HCT116 (cell line): ENCODE measurements at regions not wholly inside any gene's neighbourhood (a gene's known extent, or its start where the extent isn't known, plus 50 kb on each side); places are given as distances from the start of the nearest gene placed in this dataset.

Experiments
- ATAC-seq: fragments of 200-7000 bp; cut with Tn5 transposase; 2 replicates; pipeline ENCODE4 v1.9.1; 2020; ENCODE audit warnings: mild to moderate bottlenecking, moderate library complexity
- BruUV-seq: library from RNA; stranded (reverse); fragments of 400-500 nt; replicated peaks from 2 replicates; lab custom pipeline; 2021; lab: Mats Ljungman, UMichigan
- CTCF ChIA-PET: fragments of 300-600 bp; sonication (Branson Sonifier 250); formaldehyde crosslinking; loops from one replicate; lab custom pipeline; 2021; ENCODE audit warnings: antibody characterized with exemption; lab: Charles Lee
- POLR2A ChIA-PET: fragments of 300-600, 350-600 bp; sonication (Branson Sonifier 250); formaldehyde crosslinking; loops from one replicate; lab custom pipeline; 2021; ENCODE audit warnings: antibody characterized with exemption; lab: Charles Lee
- RAD21 ChIA-PET, 2 experiments: fragments of 300-600 bp; sonication (Branson Sonifier 250); formaldehyde crosslinking; loops; one replicate each; lab custom pipeline; 2023; ENCODE audit warnings: low total read pairs in 2 of 2; ENCODE audit not compliant: uncharacterized antibody in 2 of 2, unreplicated experiment in 2 of 2, low non-redundant PET in 1 of 2; lab: Charles Lee
- DNase-seq: peaks from one replicate; pipeline ENCODE4 v3.0.0-alpha.2; 2010; ENCODE audit warnings: low read depth, low spot score
- H2AFZ ChIP-seq: fragments of 200-600 bp; shearing (Covaris generic), sonication (generic); 2 replicates; pipeline ENCODE4 v1.6.1; 2017; ENCODE audit warnings: low read depth, mixed run types, mixed read lengths, antibody characterized with exemption, low read length; ENCODE audit not compliant: poor library complexity, severe bottlenecking
- H3K27ac ChIP-seq: 2 replicates; pipeline ENCODE4 v1.5.1; 2012; ENCODE audit warnings: low read depth, low read length
- H3K27me3 ChIP-seq: fragments of 200-600 bp; sonication (generic); 2 replicates; pipeline ENCODE4 v1.6.1; 2016; ENCODE audit warnings: mixed run types, low read length, mixed read lengths; ENCODE audit not compliant: insufficient read depth
- H3K36me3 ChIP-seq, 2 experiments: fragments of 200-500 bp in 1 of 2; fragments of 200-600 bp in 1 of 2; sonication (Bioruptor generic) in 1 of 2; sonication (generic) in 1 of 2; 2 replicates each; pipeline versions ENCODE4 v1.5.1 to v1.6.1; 2014 to 2016; ENCODE audit warnings: low read length in 2 of 2, inconsistent platforms in 1 of 2, mixed read lengths in 1 of 2, mixed run types in 1 of 2; ENCODE audit not compliant: insufficient read depth in 2 of 2, control insufficient read depth in 1 of 2
- H3K4me1 ChIP-seq, 2 experiments: fragments of 200-600 bp in 1 of 2; sonication (generic) in 1 of 2; 2 replicates each; pipeline versions ENCODE4 v1.5.1 to v1.6.1; 2012 to 2017; ENCODE audit warnings: low read length in 2 of 2, inconsistent platforms in 1 of 2, mild to moderate bottlenecking in 1 of 2, mixed read lengths in 1 of 2, mixed run types in 1 of 2, moderate library complexity in 1 of 2; ENCODE audit not compliant: insufficient read depth in 2 of 2, control insufficient read depth in 1 of 2
- H3K4me2 ChIP-seq: fragments of 200-600 bp; sonication (generic); 2 replicates; pipeline ENCODE4 v1.6.1; 2017; ENCODE audit warnings: mixed run types, low read length, mixed read lengths
- H3K4me3 ChIP-seq, 2 experiments: fragments of 200-600 bp in 1 of 2; sonication (generic) in 1 of 2; replicated peaks in 1 of 2; 2 replicates each; pipeline ENCODE4 v1.5.1; 2011 to 2016; ENCODE audit warnings: low read length in 2 of 2, control low read depth in 1 of 2, low read depth in 1 of 2, mild to moderate bottlenecking in 1 of 2, mixed read lengths in 1 of 2, mixed run types in 1 of 2
- H3K79me2 ChIP-seq: fragments of 200-600 bp; sonication (generic); 2 replicates; pipeline ENCODE4 v1.6.1; 2017; ENCODE audit warnings: mild to moderate bottlenecking, mixed run types, low read length, moderate library complexity, mixed read lengths; ENCODE audit not compliant: insufficient read depth
- H3K9ac ChIP-seq: fragments of 200-600 bp; sonication (generic); 2 replicates; pipeline ENCODE4 v1.6.1; 2016; ENCODE audit warnings: low read length, mixed read lengths
- H3K9me2 ChIP-seq: fragments of 200-600 bp; sonication (generic), shearing (Covaris generic); 2 replicates; pipeline ENCODE4 v1.6.1; 2017; ENCODE audit warnings: mixed run types, mild to moderate bottlenecking, moderate library complexity; ENCODE audit not compliant: insufficient read depth
- H3K9me3 ChIP-seq, 2 experiments: fragments of 200-500 bp in 1 of 2; fragments of 200-600 bp in 1 of 2; sonication (Bioruptor generic) in 1 of 2; sonication (generic) in 1 of 2; 2 replicates each; pipeline ENCODE4 v1.6.1; 2014 to 2017; ENCODE audit warnings: low read length in 2 of 2, mixed read lengths in 2 of 2, inconsistent platforms in 1 of 2, low read depth in 1 of 2, mild to moderate bottlenecking in 1 of 2, mixed run types in 1 of 2, moderate library complexity in 1 of 2; ENCODE audit not compliant: control insufficient read depth in 1 of 2, insufficient read depth in 1 of 2
- H4K20me1 ChIP-seq: fragments of 200-600 bp; sonication (generic), shearing (Covaris generic); 2 replicates; pipeline ENCODE4 v1.6.1; 2017; ENCODE audit warnings: mixed run types, mild to moderate bottlenecking, moderate library complexity; ENCODE audit not compliant: insufficient read depth
- ATF3 ChIP-seq: IDR thresholded peaks from 2 replicates; pipeline ENCODE4 v1.6.1; 2012
- CEBPB ChIP-seq: IDR thresholded peaks from 2 replicates; pipeline ENCODE4 v1.6.1; 2012; ENCODE audit warnings: low read depth
- CTCF ChIP-seq, 3 experiments: fragments of 200-600 bp in 1 of 3; sonication (generic) in 1 of 3; IDR thresholded peaks in 2 of 3; conservative IDR thresholded peaks in 1 of 3; 2 replicates each; pipeline ENCODE4 v1.5.1; 2012 to 2017; ENCODE audit warnings: low read depth in 2 of 3, low read length in 2 of 3, antibody characterized with exemption in 1 of 3, borderline replicate concordance in 1 of 3, control low read depth in 1 of 3, mild to moderate bottlenecking in 1 of 3, mixed read lengths in 1 of 3, mixed run types in 1 of 3, moderate library complexity in 1 of 3; ENCODE audit not compliant: insufficient read depth in 1 of 3
- EGR1 ChIP-seq: IDR thresholded peaks from 2 replicates; pipeline ENCODE4 v1.6.1; 2012; ENCODE audit warnings: low read depth
- ELF1 ChIP-seq: IDR thresholded peaks from 2 replicates; pipeline ENCODE4 v1.6.1; 2012; ENCODE audit warnings: low read depth, borderline replicate concordance
- EZH2 ChIP-seq: fragments of 200-600 bp; sonication (generic); IDR thresholded peaks from 2 replicates; pipeline ENCODE4 v1.6.1; 2017; ENCODE audit warnings: antibody characterized with exemption, mixed run types
- EZH2phosphoT487 ChIP-seq: fragments of 200-600 bp; IDR thresholded peaks from 2 replicates; pipeline ENCODE4 v1.6.1; 2018; ENCODE audit warnings: antibody characterized with exemption, borderline replicate concordance
- FOSL1 ChIP-seq: IDR thresholded peaks from 2 replicates; pipeline ENCODE4 v1.6.1; 2012; ENCODE audit warnings: low read depth
- JUND ChIP-seq: IDR thresholded peaks from 2 replicates; pipeline ENCODE4 v1.6.1; 2012
- MAX ChIP-seq: IDR thresholded peaks from 2 replicates; pipeline ENCODE4 v1.6.1; 2012
- POLR2AphosphoS5 ChIP-seq: IDR thresholded peaks from 2 replicates; pipeline ENCODE4 v1.6.1; 2011; ENCODE audit warnings: mild to moderate bottlenecking, low read depth, low read length, moderate library complexity
- RAD21 ChIP-seq: IDR thresholded peaks from 2 replicates; pipeline ENCODE4 v1.6.1; 2012; ENCODE audit warnings: low read depth, mild to moderate bottlenecking
- SIN3A ChIP-seq: IDR thresholded peaks from 2 replicates; pipeline ENCODE4 v1.6.1; 2012; ENCODE audit warnings: low read depth
- SP1 ChIP-seq: IDR thresholded peaks from 2 replicates; pipeline ENCODE4 v1.6.1; 2012; ENCODE audit warnings: low read depth
- SRF ChIP-seq: IDR thresholded peaks from 2 replicates; pipeline ENCODE4 v1.6.1; 2012; ENCODE audit warnings: low read depth
- ZBTB33 ChIP-seq: IDR thresholded peaks from 2 replicates; pipeline ENCODE4 v1.6.1; 2011; ENCODE audit warnings: mild to moderate bottlenecking, low read length, moderate library complexity; ENCODE audit not compliant: insufficient replicate concordance; ENCODE audit errors: extremely low read depth
- ZNF274 ChIP-seq: fragments of 200-500 bp; sonication (Bioruptor generic); IDR thresholded peaks from 2 replicates; pipeline ENCODE4 v1.6.1; 2014; ENCODE audit warnings: mild to moderate bottlenecking, low read depth, low read length, inconsistent platforms
- intact Hi-C: fragments of 100-400 bp; cut with micrococcal nuclease; formaldehyde crosslinking; loops from 2 replicates; pipeline ENCODE4 v1.10.0; 2022

GRCh38 chr3:144966560-144966959 is 994.9 kb downstream of the DIPK2A start:
- RAD21 ChIA-PET = no interaction called here
- Histone ChIP-seq H3K27me3 (no peaks in the 10 kb centered on the region), H2AFZ (no peak overlapping the region), H3K79me2 (no peaks in the 10 kb centered on the region), H3K4me1 (no peaks in the 10 kb centered on the region), H3K4me3 (no peak overlapping the region), H3K9me2 (no peaks in the 10 kb centered on the region), H3K36me3 (no peaks in the 10 kb centered on the region), H3K4me2 (no peak overlapping the region), H3K27ac (no peak overlapping the region), H3K9ac (no peak overlapping the region), H4K20me1 (no peaks in the 10 kb centered on the region), H3K9me3 (no peaks in the 10 kb centered on the region)
- ATAC-seq = no peak
- intact Hi-C loops = no loop called here
- no peak for DNase-seq
- CTCF ChIA-PET = no interaction called here
- no peak for TF ChIP-seq CTCF (IDR thresholded peaks at IDR 0.05 in 2 of 3, conservative IDR thresholded peaks at IDR 0.05 in 1 of 3; ENCODE audit: borderline replicate concordance in 1 of 3, insufficient read depth in 1 of 3, low read depth in 2 of 3, low read length in 2 of 3)
- TF ChIP-seq SIN3A = no peak
- TF ChIP-seq SP1 = no peak
- TF ChIP-seq CEBPB = no peak
- TF ChIP-seq MAX = no peak
- no peak for TF ChIP-seq ZBTB33
- no peak for TF ChIP-seq RAD21
- TF ChIP-seq EZH2phosphoT487 = no peak
- no peak for TF ChIP-seq EGR1
- no peak for TF ChIP-seq SRF
- TF ChIP-seq ELF1 = no peak
- TF ChIP-seq JUND = no peak
- TF ChIP-seq ATF3 = no peak
- TF ChIP-seq EZH2 = no peak
- no peak for TF ChIP-seq FOSL1
- TF ChIP-seq ZNF274 = no peak
- TF ChIP-seq POLR2AphosphoS5 = no peak
- POLR2A ChIA-PET = no interaction called here
- BruUV-seq = no TSS peak
